Activated T-cell treated with anti-CD3 and anti-CD28 coated beads for 1 hour (primary cell): ENCODE measurements at regions not wholly inside any gene's neighbourhood (a gene's known extent, or its start where the extent isn't known, plus 50 kb on each side); places are given as distances from the start of the nearest gene placed in this dataset.

Source experiments
- DNase-seq: peaks from one replicate; pipeline ENCODE4 v3.0.0-alpha.2; 2020; ENCODE audit warnings: low read depth

- no peak for DNase-seq
Measured at GRCh38 chr13:85379991-85380390, 419.2 kb downstream of the SLITRK6 start.

GRCh38 chr13:85379433-85379832 is 419.8 kb downstream of the SLITRK6 start:
- DNase-seq: no peak

DNA sequence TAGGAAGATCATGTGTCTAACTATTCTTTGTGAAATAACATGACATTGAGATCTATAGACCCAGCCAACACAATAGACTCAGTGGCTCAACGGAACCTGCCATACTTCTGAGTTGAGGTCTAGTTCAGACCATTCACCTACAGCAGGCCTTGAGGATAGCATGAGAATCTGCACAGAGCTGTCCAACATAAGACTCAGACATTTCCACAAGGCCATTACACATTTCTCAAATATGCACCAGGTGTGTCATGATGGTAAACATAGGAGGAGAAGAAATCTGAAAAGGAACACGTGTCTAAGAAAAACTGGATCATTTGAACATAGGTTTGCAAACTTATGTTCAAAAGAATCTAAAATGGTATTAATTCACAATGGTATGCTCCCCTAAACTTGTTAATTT is 421.4 kb downstream of the SLITRK6 start:
- DNase-seq: no peak

DNA sequence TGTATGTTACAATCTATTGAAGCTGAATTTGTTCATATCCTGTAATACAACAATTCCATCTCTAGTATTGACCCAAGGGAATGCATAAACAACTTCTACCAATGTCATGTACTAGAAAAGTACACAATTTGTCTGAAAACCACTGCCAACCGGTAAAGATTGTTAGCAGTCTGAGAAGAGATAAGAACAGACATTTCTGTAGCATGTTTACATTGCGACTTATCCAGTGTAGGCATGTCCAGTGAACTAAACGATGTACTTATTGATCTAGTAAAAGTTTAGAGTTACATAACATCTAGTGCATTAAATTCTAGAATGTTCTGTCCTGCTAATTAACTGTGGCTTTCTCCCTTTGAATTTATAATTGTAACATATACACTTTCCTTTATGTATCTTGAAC is 425.9 kb downstream of the SLITRK6 start:
- DNase-seq: no peak

DNA sequence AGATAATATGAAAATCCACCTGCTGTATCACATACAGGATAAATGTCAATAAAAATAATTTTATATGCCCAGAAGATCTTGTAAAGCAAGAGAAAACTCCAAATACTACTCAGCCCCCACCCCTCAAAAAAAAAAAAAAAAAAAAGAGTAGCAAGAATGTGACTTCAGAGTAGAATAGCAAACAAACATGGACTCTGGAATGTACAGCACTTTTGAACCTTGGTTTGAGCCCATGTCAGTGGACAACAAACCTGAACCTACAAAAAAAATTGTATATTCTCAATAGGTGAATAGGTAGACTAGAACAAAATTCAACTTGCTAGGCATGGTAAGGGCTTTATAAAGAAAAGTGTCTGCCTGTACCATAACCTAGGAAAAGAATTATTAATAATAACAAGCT is 428.0 kb downstream of the SLITRK6 start:
- no peak for DNase-seq

GRCh38 chr13:85368686-85369085 is 430.5 kb downstream of the SLITRK6 start:
- DNase-seq: no peak

- no peak for DNase-seq
Measured at GRCh38 chr13:85367887-85368286, 431.3 kb downstream of the SLITRK6 start.

GRCh38 chr13:85366759-85367417 is 432.3 kb downstream of the SLITRK6 start:
- DNase-seq: no peak

DNA sequence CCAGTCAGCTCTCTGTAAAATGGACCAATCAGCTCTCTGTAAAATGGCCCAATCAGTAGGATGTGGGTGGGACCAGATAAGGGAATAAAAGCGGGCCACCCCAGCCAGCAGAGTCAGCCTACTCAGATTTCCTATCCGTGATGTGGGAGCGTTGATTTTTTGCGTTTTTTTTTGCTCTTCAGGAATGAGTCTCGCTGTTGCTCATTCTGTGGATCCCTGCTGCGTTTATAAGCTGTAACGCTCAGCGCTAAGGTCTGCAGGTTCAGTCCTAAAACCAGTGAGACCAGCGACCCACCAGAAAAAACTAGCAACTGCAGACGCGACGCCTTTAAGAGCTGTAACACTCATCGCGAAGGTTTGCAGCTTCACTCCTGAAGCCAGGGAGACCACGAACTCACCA is 435.7 kb downstream of the SLITRK6 start:
- DNase-seq: no peak

GRCh38 chr13:85362980-85363379 is 436.2 kb downstream of the SLITRK6 start:
- no peak for DNase-seq

- no peak for DNase-seq
Measured at GRCh38 chr13:85347251-85347650, 452.0 kb downstream of the SLITRK6 start.

DNA sequence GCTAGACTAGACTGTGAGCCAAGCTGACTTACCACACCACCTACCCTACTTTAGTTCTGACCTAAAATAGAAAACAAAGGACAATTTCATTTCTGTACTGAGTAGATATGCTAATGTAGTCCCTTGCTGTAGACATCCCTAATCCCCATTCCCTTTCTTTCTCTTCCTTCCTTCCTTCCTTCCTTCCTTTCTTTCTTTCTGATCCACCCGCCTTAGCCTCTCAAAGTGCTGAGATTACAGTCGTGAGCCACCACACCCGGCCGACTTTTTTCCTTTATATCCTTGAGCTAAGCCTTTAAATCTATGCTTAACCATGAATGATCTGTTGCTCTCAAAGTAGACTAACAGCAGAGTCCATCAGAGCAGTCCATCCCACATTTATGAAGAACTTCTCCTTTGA is 465.0 kb downstream of the SLITRK6 start:
- DNase-seq: no peak

- no peak for DNase-seq
Measured at GRCh38 chr13:85333506-85334020, 465.7 kb downstream of the SLITRK6 start.

- DNase-seq: no peak
Measured at GRCh38 chr13:85332615-85333014, 466.6 kb downstream of the SLITRK6 start.

DNA sequence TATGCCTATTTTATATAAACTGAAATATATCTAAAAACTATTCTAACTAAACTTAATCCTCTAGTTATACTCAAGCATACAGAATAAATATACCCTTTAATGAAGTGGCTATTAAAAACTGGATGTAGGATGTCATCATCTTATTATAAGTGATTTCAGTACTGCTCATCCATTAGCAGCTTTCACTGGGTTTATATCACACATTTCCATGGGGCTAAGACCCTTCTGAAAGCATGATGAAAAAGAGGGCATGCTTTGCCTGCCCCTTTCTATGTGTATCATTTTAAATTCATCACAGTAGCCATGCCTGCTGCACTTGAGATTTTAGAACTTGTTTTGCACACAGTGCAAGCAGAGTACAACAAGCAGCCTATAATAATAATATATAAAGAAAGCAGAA is 477.5 kb downstream of the SLITRK6 start:
- no peak for DNase-seq

- no peak for DNase-seq
Measured at GRCh38 chr13:85317781-85318180, 481.4 kb downstream of the SLITRK6 start.

GRCh38 chr13:85316506-85317025 is 482.7 kb downstream of the SLITRK6 start:
- no peak for DNase-seq

DNA sequence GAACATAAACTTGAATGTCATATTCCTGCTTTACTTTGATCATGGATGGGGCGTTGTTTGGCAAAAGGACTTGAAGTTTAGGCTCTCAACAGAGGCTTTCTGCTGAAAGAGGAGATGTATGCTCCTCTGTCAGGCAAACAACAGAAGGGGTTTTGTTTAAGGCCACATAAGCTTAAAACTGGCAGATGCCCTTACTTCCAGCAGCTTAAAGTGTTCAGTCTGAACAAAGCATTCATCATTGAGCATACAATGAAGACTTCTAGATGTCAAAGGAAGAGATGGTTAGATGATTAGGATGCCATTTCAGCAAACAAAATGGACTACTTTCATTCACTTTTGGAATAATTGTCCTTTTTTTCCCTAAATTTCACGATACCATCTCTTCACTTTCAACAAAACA is 484.5 kb downstream of the SLITRK6 start:
- no peak for DNase-seq

DNA sequence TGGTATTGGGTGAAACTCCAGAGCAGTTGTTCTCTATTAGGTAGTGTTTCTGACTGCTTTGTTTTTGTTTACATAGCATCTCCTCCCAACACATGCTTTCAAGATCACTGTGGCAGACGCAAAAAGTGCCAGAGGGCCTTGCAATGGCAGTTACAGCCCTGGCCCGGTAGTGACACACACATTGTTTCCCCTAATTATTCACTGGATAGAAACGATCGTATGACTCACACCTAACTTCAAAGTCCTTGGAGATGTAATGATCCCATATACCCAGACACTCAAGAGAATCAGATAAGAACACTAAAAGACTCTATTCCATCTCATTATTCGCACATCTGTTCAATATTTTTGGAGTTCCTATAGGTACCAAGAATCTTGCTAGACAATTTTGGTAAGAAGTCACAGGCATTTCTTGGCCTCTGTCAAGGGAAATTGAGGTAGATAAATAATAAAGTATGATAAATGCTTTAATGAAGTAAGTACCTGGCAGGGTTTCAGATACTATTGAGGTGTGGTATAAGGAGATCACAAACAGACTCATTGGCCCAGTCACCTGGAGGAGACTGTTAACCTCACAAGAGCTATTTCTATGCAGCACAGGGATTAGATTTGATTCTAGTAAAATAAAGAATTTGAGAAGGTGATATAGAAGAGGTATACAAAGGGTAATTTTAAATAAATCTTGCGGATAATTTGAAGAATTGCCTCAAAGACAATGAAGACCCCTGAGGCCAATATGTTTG is 485.3 kb downstream of the SLITRK6 start:
- DNase-seq: no peak

- DNase-seq: no peak
Measured at GRCh38 chr13:85312071-85312470, 487.1 kb downstream of the SLITRK6 start.

DNA sequence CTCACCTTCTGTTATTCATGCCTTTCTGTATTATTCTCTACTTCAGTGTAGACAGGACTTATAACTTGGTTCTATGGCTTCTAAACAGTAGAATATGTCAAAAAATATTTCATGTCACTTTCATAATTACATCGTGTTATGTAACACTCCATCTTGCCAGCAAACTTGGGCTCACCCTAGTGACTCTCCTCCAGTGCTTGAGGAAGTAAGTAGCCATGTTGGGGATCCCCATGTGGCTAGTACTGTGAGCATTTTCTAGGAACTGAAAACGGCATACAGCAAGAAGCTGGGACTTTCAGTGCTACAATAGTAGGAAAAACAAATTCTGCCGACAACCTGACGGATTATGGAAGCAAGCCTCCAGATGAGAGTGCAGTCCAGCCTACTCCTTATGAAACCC is 495.6 kb downstream of the SLITRK6 start:
- no peak for DNase-seq

- DNase-seq: no peak
Measured at GRCh38 chr13:85298387-85298924, 500.8 kb downstream of the SLITRK6 start.

DNA sequence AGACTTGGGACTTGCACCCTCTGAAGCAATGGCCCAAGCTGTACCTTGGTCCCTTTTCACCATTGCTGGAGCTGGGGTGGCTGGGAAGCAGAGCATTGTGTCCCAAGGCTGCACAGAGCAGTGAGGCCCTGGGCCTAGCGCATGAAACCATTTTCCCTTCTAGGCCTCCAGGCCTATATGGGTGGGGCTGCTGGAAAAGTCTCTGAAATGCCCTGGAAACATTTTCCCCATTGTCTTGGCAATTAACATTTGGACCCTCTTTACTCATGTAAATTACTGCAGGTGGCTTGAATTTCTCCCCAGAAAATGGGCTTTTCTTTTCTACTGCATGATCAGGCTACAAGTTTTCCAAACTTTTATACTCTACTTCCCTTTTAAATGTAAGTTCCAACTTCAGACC is 510.5 kb downstream of the SLITRK6 start:
- DNase-seq: no peak
